HG03103 (cell line): ENCODE measurements at regions not wholly inside any gene's neighbourhood (a gene's known extent, or its start where the extent isn't known, plus 50 kb on each side); places are given as distances from the start of the nearest gene placed in this dataset.
"Not testable (repeated sequence)": the region's sequence is repeated elsewhere in the genome, so short reads cannot be mapped to it uniquely, and the experiment has no call there.

ENCODE experiments used
- ATAC-seq: cut with Tn5 transposase; IDR thresholded peaks from one replicate; pipeline ENCODE4 v1.9.1; 2021; ENCODE audit warnings: low read depth; ENCODE audit not compliant: unreplicated experiment

GRCh38 chr6:112910256-112910655 lies 563.1 kb downstream of the RFPL4B start:
- no peak for ATAC-seq

DNA sequence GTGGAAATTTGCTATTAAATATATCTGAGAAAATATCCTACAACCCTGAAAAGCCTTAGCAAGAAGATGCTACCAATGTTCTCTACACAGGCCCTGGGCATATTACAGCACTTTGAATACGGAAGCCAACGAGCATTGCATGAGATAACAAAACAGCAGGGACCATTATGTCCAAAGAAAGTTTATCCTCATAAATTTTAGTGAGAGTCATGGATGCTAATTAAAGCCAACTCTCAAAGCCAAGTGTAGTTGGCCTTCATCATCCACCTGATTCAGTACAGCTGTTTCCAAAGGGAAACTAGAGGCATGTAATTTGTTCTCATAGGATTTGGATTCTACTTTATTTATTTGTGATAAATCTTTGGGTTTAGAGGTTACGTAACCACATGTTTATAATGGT lies 564.8 kb downstream of the RFPL4B start:
- ATAC-seq: no peak

- ATAC-seq: no peak
Measured at GRCh38 chr6:112912416-112913101, 565.4 kb downstream of the RFPL4B start.

DNA sequence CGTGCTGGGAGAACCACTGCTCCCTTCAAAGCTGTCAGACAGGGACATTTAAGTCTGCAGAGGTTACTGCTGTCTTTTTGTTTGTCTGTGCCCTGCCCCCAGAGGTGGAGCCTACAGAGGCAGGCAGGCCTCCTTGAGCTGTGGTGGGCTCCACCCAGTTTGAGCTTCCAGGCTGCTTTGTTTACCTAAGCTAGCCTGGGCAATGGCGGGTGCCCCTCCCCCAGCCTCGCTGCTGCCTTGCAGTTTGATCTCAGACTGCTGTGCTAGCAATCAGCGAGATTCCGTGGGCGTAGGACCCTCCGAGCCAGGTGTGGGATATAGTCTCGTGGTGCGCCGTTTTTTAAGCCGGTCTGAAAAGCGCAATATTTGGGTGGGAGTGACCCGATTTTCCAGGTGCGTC lies 572.6 kb downstream of the RFPL4B start:
- ATAC-seq: not testable (repeated sequence)

DNA sequence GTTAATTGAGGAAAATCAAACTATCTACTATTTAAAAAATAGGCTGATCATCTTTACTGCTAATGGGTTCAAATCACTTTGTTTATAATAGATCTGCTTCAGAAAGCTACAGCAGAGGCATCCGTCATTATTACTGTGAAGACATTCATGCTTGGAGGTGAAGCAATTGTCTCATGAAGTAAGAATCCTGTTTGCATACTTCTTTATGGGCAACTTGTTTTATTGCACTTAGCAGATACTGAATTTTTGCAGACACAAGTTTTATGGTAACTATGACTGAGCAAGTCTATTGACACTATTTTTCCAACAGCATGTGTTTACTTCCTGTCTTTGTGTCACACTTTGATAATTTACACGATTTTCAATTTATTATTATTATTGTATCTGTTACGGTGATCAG lies 573.9 kb downstream of the RFPL4B start:
- ATAC-seq: no peak

- ATAC-seq: no peak
Measured at GRCh38 chr6:112923940-112924587, 576.9 kb downstream of the RFPL4B start.

GRCh38 chr6:112925702-112926101 lies 578.6 kb downstream of the RFPL4B start:
- no peak for ATAC-seq

GRCh38 chr6:112927641-112928320 lies 580.7 kb downstream of the RFPL4B start:
- ATAC-seq: no peak

DNA sequence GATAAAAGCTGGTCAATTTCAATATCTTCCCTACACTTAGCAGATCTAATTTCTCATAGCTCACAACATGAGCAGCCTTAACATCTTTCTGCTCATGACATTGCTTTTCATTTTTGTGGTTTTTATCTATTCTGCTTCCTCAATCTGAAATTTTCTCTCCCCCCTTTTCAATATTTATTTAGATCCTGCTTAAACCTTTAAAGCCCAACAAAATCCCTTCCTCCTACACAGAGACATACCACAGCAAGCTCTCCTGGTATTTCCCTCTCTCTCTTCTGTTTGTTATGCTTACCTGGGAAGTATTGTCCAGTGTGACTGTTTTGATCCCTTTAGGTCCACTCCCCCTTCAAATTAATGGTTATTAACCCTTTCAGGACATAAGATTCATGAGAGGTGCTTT lies 582.5 kb downstream of the RFPL4B start:
- ATAC-seq: no peak

- no peak for ATAC-seq
Measured at GRCh38 chr6:112931832-112932231, 584.7 kb downstream of the RFPL4B start.

- ATAC-seq: no peak
Measured at GRCh38 chr6:112933947-112934346, 586.8 kb downstream of the RFPL4B start.

DNA sequence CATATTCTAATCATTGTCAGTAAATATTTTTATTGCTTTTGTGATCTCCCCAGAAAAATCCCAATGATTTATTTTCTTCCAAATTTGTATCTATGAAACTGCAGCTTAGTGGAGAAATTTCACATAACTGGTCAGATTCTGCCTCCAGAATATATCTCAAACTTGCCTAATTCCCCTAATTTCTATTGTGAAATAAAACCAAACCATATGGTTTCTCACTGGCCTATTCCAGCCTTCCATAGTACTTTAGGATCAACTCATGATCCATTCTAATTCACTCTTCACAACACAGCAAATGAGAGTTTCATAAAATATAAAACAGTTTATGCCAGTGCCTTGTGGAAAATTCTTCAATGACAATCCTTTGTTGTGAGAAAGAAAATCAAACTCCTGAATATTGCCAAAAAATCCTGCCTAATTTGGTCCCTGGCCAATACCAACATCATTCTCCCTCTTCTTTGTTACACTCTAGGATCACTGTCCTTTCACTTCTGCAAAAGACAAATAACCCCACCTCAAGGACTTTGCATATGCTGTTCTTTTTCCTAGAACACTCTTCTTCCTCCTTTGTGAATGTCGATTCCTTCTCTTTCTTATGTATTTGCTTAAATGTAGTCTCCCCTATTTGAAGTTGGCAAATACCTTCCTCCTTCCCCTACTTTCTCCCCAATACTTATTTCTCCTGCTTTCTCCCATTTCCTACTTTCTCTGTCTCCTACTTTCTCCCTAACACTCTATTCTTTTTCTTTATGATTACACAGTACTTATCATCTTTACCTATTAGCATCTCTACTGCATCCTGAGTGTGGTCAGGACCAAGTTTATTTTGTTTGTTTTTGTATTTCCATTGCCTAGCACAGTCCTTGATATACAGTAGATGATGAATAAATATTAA lies 587.5 kb downstream of the RFPL4B start:
- no peak for ATAC-seq

DNA sequence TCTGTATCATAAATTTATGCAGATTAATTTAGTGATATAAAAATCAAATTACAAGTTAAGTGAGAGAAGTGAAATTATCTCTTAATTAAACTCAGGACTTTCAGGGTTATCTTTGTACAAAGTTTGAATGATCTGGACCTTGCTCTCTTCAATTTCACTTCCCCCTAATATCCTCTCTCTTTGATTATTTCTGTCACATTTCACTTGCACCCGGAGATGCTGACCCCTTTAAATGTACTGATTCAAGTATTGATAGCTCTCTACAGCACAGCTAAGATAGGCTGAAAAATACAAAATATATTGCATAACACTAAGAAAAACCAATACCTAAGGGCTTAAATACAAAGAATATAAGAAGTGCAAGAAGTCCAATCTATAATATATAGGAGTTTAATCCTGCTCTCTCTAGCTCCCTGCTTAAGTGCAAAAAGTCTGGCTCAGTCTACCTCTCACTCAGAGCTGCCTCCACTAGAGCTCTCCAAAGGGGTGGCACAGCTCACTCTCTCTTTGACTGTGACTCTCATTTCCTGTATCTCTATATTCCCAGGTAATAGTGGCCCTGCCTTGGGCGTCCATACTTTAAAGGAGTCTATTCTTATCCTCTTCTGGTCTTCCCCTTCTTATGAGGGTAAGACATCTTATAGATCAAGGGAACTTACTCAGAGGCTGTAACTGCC lies 588.4 kb downstream of the RFPL4B start:
- no peak for ATAC-seq

GRCh38 chr6:112936079-112936472 lies 588.9 kb downstream of the RFPL4B start:
- no peak for ATAC-seq

- ATAC-seq: no peak
Measured at GRCh38 chr6:112936504-112936903, 589.4 kb downstream of the RFPL4B start.

GRCh38 chr6:112937690-112938089 lies 590.6 kb downstream of the RFPL4B start:
- not testable (repeated sequence) for ATAC-seq

- no peak for ATAC-seq
Measured at GRCh38 chr6:112938650-112939049, 591.5 kb downstream of the RFPL4B start.

GRCh38 chr6:112939563-112939962 lies 592.4 kb downstream of the RFPL4B start:
- ATAC-seq: no peak

GRCh38 chr6:112941613-112942012 lies 594.5 kb downstream of the RFPL4B start:
- no peak for ATAC-seq

GRCh38 chr6:112946051-112946450 lies 598.9 kb downstream of the RFPL4B start:
- no peak for ATAC-seq
